Caki2 (cell line): ENCODE measurements at regions not wholly inside any gene's neighbourhood (a gene's known extent, or its start where the extent isn't known, plus 50 kb on each side); places are given as distances from the start of the nearest gene placed in this dataset.
"Not testable (repeated sequence)": the region's sequence is repeated elsewhere in the genome, so short reads cannot be mapped to it uniquely, and the experiment has no call there.

Experiments used
- DNase-seq: peaks from one replicate; pipeline ENCODE4 v3.0.0-alpha.2; 2015; ENCODE audit warnings: low read depth
- in situ Hi-C: cut with HindIII; loops from 2 replicates; pipeline ENCODE4 v1.10.0; 2016; ENCODE audit warnings: low sequenced_read_pairs, low pct_unique_long_range_greater_than_20kb, mixed read lengths

GRCh38 chr13:67515895-67516294, 285.8 kb upstream of the PCDH9 start:
- DNase-seq = no peak
- in situ Hi-C loops = no loop called here

DNA sequence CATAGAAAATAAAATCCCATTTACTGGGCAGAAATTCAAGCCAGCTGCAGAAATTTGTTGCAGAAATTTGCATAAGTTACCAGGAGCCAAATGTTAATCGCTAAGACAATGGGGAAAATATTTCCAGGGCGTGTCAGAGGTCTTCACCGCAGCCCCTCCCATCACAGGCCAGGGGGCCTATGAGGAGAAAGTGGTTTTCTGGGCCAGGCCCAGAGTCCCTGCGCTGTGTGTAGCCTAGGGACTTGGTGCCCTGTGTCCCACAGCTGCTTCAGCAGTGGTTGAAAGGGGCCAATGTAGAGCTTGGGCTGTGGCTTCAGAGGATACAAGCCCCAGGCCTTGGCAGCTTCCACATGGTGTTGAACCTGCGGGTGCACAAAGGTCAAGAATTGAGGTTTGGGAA, 278.9 kb upstream of the PCDH9 start:
- in situ Hi-C loops = no loop called here
- no peak for DNase-seq

DNA sequence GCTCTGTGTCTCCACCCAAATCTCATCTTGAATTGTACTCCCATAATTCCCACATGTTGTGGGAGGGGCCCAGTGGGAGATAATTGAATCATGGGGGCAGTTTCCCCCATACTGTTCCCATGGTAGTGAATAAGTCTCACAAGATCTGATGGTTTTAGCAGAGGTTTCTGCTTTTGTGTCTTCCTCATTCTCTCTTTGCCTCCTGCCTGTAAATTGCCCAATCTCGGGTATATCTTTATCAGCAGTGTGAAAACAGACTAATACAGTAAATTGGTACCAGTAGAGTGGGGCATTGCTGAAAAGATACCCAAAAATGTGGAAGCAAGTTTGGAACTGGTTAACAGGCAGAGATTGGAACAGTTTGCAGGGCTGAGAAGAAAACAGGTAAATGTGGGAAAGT, 278.1 kb upstream of the PCDH9 start:
- DNase-seq, in situ Hi-C loops: not testable (repeated sequence)

- DNase-seq = no peak
- in situ Hi-C loops = no loop called here
These were observed 276.3 kb upstream of the PCDH9 start for GRCh38 chr13:67506407-67506806.

GRCh38 chr13:67505376-67505775, 275.2 kb upstream of the PCDH9 start:
- in situ Hi-C loops = no loop called here
- DNase-seq = no peak

DNA sequence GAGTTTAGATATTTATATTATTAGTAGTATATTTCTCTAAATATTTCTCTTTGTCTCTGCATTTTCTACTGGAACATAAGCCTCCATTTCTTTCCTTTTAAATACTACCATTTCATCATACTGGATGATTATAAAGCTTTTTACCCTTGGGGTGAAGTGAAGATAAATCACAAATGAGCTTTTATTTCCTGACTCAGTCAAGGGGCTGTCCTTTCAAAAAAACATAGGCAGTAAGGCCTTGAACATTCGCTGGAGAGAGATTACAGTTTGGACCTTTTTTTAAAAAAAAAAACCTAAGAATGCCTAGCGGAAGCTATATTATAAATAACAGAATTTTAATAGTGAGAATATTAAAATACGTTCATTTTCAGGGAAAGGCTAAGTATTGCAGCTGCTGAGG, 268.8 kb upstream of the PCDH9 start:
- in situ Hi-C loops = no loop called here
- no peak for DNase-seq

GRCh38 chr13:67493835-67494234, 263.7 kb upstream of the PCDH9 start:
- no peak for DNase-seq
- in situ Hi-C loops = no loop called here

DNA sequence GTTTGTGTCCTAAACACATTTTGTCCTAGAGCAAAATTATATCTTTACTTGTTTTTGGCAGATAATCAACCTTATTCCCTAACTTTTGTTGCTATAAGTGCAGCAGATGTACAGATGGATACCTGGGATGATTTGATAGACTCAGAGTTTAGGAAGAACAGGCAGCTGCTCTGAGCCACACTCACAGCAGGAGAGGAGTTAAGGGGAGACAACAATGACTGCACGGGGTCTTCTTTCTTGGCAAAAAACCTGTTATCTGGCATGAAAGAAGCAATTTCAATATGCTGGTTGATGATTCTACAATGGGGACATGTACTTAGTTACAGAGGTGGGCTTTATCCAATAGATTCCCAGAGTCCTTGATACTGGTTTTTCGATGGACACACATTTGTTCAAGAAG, 258.9 kb upstream of the PCDH9 start:
- in situ Hi-C loops = no loop called here
- no peak for DNase-seq

DNA sequence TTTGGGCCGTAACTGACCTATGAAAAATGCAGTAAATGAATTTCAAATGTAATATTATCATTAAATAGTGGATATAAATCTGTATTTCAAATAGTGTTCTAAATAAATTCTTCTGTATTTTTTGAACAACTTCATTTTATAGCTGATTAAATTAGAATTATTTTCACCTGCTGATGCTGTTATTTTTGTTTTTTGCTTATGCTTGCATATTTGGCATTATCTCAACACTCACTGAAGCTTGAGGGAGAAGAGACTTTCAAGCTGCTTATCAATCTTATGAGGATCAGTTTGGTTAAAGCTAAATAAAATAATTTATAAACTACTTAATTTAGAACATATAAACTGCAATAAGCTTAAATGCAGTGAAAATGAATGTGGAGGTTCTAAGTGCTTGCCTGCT, 251.3 kb upstream of the PCDH9 start:
- in situ Hi-C loops = no loop called here
- DNase-seq = no peak

- in situ Hi-C loops = no loop called here
- no peak for DNase-seq
These were observed 244.0 kb upstream of the PCDH9 start for GRCh38 chr13:67474115-67474514.

GRCh38 chr13:67469623-67470022, 239.5 kb upstream of the PCDH9 start:
- no peak for DNase-seq
- in situ Hi-C loops = no loop called here

- DNase-seq = no peak
- in situ Hi-C loops = no loop called here
These were observed 236.4 kb upstream of the PCDH9 start for GRCh38 chr13:67466569-67466968.

GRCh38 chr13:67464154-67464553, 234.0 kb upstream of the PCDH9 start:
- in situ Hi-C loops = no loop called here
- DNase-seq = no peak

- DNase-seq = no peak
- in situ Hi-C loops = no loop called here
These were observed 232.0 kb upstream of the PCDH9 start for GRCh38 chr13:67462098-67462497.

DNA sequence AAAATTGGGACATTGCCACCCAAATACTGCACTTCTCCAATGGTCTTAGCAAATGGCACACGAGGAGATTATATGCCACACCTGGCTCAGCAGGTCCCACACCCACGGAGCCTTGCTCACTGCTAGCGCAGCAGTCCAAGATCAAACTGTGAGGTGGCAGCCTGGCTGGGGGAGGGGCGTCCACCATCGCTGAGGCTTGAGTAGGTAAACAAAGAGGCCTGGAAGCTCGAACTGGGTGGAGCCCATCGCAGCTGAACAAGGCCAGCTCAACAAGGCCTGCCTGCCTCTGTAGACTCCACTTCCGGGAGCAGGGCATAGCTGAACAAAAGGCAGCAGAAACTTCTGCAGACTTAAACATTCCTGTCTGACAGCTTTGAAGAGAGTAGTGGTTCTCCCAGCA, 222.4 kb upstream of the PCDH9 start:
- not testable (repeated sequence) for DNase-seq

DNA sequence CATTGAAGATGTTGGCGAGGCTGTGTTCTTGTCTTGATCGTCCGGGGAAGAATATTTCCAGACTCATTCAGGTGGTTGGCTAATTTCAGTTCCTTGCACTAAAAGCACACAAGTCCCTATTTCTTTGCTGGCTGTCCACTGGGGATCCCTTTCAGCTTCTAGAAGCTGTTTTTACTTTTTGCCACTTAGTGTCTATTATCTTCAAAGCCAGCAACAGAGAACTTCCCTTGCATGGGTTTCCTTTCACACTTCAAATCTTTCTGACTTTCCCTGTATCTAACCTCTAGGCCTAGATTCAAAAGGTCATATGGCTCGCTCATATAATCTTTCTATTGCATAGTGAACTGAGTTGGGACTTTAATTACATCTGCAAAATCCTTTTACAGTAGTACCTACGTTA, 215.3 kb upstream of the PCDH9 start:
- no peak for DNase-seq
- in situ Hi-C loops = no loop called here

More for the DNA sequence above, 222.4 kb upstream of the PCDH9 start:
- in situ Hi-C loops = not testable (repeated sequence)

DNA sequence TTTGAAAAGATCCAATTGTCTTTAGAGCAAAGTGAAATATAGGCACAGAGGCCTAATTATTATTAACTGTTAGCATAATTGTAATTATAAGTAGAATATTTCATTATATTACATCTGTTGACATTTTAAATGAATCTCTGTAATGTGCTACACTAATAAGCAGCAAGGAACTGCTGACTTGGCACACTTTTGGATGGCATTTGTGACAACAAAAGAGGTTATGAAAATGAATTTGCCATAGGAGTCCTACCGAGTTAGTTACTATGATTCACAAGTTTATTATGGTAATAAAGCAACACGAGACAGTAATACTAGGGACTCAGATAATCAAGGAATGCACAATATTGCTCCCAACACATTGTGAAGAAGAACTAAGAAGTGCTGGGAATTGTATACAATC, 213.8 kb upstream of the PCDH9 start:
- DNase-seq = no peak
- in situ Hi-C loops = no loop called here

DNA sequence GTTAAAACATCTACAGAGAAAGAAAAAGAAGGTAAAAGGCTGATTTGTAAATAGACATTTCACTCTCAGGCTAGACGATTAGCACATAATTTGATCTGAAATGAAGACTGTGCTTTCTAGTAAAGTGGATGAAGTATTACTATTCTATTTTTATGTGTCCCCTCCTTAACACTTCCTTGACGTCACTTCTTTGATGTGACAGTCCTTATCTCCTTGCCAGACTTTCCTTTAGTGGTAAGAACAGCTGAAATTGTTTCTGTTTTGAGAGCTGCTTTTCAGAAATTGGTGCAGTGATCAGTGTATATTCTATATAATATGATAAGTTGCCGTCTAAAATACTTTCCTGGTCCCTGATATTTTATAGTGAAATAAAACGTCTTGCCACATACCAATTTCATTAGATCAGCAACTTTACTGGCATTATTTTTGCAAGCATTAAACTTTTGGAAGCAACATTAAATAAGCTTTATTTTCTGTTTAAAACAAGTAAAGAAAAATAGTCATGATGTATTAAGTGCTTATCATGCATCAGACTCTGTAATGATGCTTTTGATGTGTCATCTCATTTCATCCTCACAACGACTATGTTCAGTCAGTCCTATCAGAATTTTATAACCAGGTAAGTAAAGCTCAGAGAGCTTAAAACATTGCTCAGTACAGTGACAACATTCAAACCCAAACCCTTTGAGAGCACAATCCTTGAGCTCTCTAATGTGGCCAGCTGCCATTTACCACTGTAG, 210.3 kb upstream of the PCDH9 start:
- in situ Hi-C loops = no loop called here

GRCh38 chr13:67439365-67439764, 209.2 kb upstream of the PCDH9 start:
- in situ Hi-C loops = no loop called here
- DNase-seq = no peak

More for the DNA sequence above, 210.3 kb upstream of the PCDH9 start:
- no peak for DNase-seq

GRCh38 chr13:67438465-67438864, 208.3 kb upstream of the PCDH9 start:
- DNase-seq = no peak
- in situ Hi-C loops = no loop called here
